ENCODE measurements at regions not wholly inside any gene's neighbourhood (a gene's known extent, or its start where the extent isn't known, plus 50 kb on each side); places are given as distances from the start of the nearest gene placed in this dataset.

GRCh38 chr4:57875829-57876392 lies 765.7 kb upstream of the IGFBP7 start:
- Histone ChIP-seq H3F3A (replicated peaks; ENCODE audit: low read depth) (no peaks in the 10 kb centered on the region), H3K9me2 (ENCODE audit: insufficient read depth) (no peaks in the 10 kb centered on the region), H3K4me1 (ENCODE audit: insufficient read depth) (no peaks in the 10 kb centered on the region), H3K27ac (ENCODE audit: low read depth) (no peak overlapping the region), H4K20me1 (replicated peaks; ENCODE audit: insufficient read depth) (no peaks in the 10 kb centered on the region), H3K36me3 (ENCODE audit: insufficient read depth) (no peaks in the 10 kb centered on the region), H3K27me3 (ENCODE audit: insufficient read depth) (no peaks in the 10 kb centered on the region), H2AFZ (no peak overlapping the region), H3K79me2 (replicated peaks; ENCODE audit: insufficient read depth) (no peaks in the 10 kb centered on the region), H3K4me3 (no peak overlapping the region), H3K4me2 (no peak overlapping the region)
- Mint-ChIP-seq H3K27ac (no peak overlapping the region), H3K9me3 (no peaks in the 10 kb centered on the region), H3K27me3 (ENCODE audit: insufficient read depth, low read depth, poor library complexity) (no peaks in the 10 kb centered on the region), H3K36me3 (ENCODE audit: low read depth) (no peaks in the 10 kb centered on the region), H3K4me3 (no peak overlapping the region), H3K4me1 (no peaks in the 10 kb centered on the region)
- DNase-seq (ENCODE audit: low spot score) (no peak), ATAC-seq (no peak)
- TF ChIP-seq, protein P1, sequence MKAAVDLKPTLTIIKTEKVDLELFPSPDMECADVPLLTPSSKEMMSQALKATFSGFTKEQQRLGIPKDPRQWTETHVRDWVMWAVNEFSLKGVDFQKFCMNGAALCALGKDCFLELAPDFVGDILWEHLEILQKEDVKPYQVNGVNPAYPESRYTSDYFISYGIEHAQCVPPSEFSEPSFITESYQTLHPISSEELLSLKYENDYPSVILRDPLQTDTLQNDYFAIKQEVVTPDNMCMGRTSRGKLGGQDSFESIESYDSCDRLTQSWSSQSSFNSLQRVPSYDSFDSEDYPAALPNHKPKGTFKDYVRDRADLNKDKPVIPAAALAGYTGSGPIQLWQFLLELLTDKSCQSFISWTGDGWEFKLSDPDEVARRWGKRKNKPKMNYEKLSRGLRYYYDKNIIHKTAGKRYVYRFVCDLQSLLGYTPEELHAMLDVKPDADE (IDR thresholded peaks at IDR 0.05) = no peak
- TF ChIP-seq CTCF (conservative IDR thresholded peaks at IDR 0.05; ENCODE audit: low read depth in 2 of 2) = no peak
- TF ChIP-seq ZNF462 (CRISPR knock-in tag; IDR thresholded peaks at IDR 0.05) = no peak
- no peak for TF ChIP-seq ZNF331 (CRISPR knock-in tag; IDR thresholded peaks at IDR 0.05; ENCODE audit: low read depth)
- TF ChIP-seq EZH2phosphoT487 (IDR thresholded peaks at IDR 0.05; ENCODE audit: unreplicated experiment) = no peak
- TF ChIP-seq JUNB (IDR thresholded peaks at IDR 0.05; ENCODE audit: unreplicated experiment) = no peak
- TF ChIP-seq STAT1 (IDR thresholded peaks at IDR 0.05; ENCODE audit: unreplicated experiment) = no peak
- no peak for TF ChIP-seq CREB1 (CRISPR knock-in tag; IDR thresholded peaks at IDR 0.05; ENCODE audit: low read depth)

All from GM23338 (cell line).